Renal pelvis (tissue), 1 donor: ENCODE measurements at regions not wholly inside any gene's neighbourhood (a gene's known extent, or its start where the extent isn't known, plus 50 kb on each side); places are given as distances from the start of the nearest gene placed in this dataset.

ENCODE experiments used
- DNase-seq: peaks from one replicate; pipeline ENCODE4 v3.0.0-alpha.2; 2013

GRCh38 chr10:4077804-4078203 is 292.8 kb upstream of the KLF6 start:
- DNase-seq = no peak

DNA sequence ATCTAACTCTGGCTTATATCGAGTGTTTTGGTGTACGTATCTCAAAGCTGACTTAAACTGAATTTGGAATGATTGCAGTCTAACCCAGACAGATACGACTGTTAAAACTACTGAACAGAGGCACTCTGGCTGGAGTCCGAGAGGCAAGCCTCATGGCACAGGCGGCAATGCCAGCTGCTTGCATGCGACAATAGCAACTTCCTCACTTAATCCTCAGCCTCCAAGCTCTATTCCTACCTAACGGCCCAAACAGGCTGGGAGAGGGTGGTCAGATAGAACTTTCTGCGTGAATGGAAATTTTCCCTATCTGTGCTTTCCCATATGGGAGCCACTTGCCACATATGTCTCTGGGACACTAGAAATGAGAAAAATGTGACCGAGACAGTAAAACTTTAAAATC is 292.0 kb upstream of the KLF6 start:
- DNase-seq = no peak

DNA sequence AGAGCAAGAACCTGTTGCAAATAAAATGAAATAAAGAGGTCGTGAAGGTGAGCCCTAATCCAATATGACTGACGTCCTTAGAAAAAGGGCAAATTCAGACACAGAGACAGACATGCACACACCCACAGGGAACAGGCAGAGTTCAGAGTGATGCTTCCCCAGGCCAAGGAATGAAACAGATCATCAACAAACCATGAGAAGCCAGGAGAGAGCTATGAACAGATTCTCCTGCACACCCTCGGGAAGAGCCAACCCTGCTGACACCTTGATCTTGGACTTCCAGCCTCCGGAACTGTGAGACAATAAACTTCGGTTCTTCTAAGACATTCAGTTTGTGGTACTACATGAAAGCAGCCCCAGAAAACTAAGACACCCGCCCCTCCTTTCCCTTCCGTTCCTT is 290.4 kb upstream of the KLF6 start:
- DNase-seq = no peak

GRCh38 chr10:4074545-4075407 is 289.8 kb upstream of the KLF6 start:
- DNase-seq = no peak

- no peak for DNase-seq
These were observed 288.9 kb upstream of the KLF6 start for GRCh38 chr10:4073912-4074311.

DNA sequence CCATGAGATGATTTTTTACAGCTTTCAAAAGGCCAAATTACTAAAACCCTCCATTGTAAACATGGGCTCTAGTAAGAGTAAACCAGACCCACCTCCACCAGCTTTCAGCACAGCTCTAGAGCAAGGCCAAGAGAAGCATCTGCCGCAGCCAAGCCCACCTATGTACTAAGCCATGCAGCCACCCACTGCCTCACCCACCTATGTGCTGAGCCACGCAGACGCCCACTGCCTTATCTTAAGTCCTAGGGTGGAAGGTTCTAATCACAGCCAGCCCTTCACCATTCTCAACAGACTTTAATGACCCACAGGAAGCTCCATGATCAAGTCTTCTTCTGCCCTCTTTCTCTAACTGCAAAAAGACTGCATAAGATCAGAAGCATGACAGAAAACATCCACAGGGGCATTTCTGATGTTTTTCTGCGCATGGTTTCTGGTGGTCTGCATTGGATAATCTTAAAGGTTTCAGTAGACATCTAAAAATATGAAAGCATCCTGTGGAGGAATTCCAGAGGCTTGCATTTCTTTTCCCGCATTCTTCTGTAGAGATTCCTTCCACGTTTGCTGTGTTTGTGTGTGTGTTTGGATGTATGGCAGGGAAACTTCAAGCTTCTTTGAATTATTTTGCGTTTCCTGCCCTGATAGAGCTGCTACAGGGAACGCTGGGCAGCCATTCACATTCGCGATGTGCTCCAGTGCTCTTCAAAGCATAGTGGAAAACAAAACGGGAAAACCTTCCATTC is 286.1 kb upstream of the KLF6 start:
- DNase-seq = no peak

GRCh38 chr10:4070184-4070583 is 285.2 kb upstream of the KLF6 start:
- DNase-seq = no peak

DNA sequence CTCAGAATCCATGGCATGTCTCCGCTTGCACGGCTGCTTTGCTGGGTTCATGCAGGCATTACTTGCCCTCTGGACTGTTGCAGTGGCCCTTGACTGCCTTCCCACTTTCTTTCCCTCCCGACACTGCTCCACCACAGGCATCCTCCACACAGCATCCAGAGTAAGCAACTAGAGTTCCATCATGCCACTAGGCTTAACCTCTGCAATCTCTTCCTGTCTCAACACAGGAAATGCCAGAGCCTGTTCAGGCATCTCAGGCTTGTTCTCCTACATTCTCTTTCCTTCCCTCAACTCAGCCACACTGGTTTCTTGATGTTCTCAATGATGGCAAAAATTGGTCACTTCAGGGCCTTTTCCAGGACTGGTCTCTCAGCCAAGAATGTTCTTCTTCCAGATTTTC is 284.5 kb upstream of the KLF6 start:
- no peak for DNase-seq

GRCh38 chr10:4068629-4069028 is 283.6 kb upstream of the KLF6 start:
- DNase-seq = no peak

GRCh38 chr10:4067931-4068561 is 283.0 kb upstream of the KLF6 start:
- DNase-seq = no peak

GRCh38 chr10:4067531-4067930 is 282.5 kb upstream of the KLF6 start:
- no peak for DNase-seq

- DNase-seq = no peak
These were observed 281.8 kb upstream of the KLF6 start for GRCh38 chr10:4066581-4067390.

DNA sequence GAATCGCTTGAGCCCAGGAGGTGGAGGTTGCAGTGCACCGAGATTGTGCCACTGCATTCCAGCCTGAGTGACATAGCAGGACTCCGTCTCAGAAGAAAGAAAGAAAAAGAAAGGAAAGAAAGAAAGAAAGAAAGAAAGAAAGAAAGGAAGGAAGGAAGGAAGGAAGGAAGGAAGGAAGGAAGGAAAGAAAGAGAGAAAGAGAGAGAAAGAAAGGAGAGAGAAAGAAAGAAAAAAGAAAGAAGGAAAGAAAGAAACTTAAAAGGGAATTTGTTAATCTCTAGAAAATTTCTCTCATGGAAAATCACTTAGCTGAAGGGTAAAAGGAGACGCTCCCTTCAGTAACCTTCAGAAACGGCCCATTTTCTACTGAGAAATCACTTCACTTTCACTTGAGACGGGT is 279.5 kb upstream of the KLF6 start:
- no peak for DNase-seq

DNA sequence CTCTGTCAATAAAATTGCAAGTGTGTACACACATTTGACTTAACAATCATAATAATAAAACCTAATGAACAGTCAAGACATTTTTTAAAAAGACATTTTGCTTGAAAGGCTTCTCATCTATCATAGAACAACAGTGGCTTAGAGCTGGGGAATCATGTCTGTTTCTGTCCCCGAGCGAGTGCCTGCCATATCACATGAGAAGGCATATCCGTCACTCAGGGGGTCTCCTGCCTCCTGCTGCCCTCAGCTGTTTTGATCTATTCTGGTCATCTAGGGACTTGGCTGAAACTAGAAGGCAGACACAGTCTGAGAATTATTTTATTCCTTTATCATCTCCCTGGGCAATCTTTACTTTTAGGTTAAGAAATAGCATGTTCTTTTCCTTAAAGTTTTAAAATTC is 278.7 kb upstream of the KLF6 start:
- no peak for DNase-seq

DNA sequence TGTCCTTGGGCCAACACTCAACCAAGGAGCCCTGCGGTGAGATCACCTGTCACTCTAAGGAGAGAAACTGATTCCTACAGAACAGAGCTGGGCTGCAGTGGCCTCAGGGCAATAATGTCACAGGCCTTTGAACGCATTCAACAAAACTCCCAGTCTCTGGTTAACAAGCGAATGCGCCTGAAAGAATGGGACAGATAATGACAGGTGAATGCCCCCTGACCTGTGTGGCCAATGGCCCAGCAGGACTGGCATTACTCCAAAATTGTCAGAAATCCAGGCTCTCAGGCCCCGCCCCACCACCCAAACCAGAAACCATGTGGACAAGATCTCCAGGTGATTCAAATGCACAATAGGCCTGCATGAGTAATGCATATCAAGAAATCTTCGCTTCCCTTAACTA is 277.7 kb upstream of the KLF6 start:
- no peak for DNase-seq

DNA sequence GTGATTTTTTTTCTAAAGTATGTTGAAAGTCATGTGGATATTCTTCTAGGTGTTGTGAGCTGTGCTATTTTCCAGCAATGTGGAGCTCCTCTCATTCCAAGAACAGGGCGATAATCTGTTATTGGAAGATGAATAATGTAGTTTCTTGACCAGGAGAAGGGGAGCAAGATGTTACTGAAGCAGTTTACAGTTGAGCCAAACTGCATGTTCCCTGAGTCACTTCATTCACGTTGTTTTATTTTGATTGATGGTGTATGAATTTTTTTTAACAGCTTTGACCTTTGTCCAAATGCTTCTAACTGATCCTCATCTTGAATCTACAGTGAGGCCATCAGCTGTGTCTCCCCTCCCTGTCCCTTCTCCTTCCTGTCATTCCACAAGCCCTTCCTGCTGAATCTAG is 277.1 kb upstream of the KLF6 start:
- DNase-seq = no peak

- DNase-seq = no peak
These were observed 276.5 kb upstream of the KLF6 start for GRCh38 chr10:4061441-4061951.

GRCh38 chr10:4059471-4060138 is 274.6 kb upstream of the KLF6 start:
- DNase-seq = no peak

- DNase-seq = no peak
These were observed 273.6 kb upstream of the KLF6 start for GRCh38 chr10:4058514-4059029.

DNA sequence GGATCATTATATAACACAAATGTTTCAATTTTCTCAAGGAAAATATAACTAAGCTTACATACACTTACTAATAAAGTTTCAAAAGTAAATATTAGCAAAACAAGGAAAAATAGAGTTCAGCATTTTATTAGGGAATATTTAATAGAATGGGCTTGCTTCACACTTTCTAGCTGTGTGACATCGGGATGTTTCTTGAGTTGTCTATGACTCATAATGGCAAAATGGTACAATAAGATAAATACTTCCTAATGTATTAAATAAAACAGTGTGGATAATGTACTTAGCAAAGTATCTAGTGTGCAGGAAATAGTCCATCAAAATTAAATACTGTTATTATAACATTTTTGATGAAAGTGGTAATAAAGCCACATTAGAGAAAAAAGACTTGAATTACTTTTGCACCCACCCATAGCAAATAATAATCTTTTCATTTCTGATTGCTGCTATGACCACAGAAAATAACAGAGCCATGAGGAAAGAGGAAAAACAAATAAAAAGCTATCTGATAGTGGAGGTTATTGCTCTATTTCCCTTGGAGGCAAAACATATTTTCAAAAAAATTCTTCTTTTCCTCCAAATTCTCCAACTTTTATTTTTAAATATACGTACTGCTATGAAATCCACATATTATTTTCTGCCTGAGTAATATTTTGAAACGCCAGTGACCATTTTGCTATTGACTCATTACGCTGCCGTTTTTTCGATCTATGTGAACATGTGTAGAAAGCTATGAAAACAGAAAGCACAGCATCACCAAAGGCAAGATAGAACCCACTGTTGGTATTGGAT is 272.9 kb upstream of the KLF6 start:
- no peak for DNase-seq
